ENCODE measurements at regions not wholly inside any gene's neighbourhood (a gene's known extent, or its start where the extent isn't known, plus 50 kb on each side); places are given as distances from the start of the nearest gene placed in this dataset.
"Not testable (repeated sequence)": the region's sequence is repeated elsewhere in the genome, so short reads cannot be mapped to it uniquely, and the experiment has no call there.

DNA sequence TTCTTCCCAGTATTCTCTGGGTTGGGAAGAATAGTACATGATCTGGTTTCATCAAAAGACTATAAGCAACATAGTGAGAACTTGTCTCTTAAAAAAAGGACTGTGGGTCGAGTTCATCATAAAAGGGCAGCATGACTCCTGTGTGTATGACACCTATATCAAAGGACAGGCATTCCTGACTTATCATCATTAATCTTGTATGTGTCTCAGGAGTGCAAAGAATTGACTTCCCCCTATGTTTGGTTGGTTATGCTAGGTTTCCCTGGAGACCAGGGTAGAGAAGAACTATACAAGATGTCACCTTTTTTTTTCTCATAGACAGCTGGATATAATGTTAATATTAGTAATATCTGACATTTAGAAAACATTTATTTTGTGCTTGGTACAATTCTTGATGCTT is 173.1 kb upstream of the ANKRD55 start:
- TF ChIP-seq POLR2A (IDR thresholded peaks at IDR 0.05; ENCODE audit: low read length) (no peak), GATA1 (IDR thresholded peaks at IDR 0.05; ENCODE audit: low read depth, low read length) (no peak)
- DNase-seq, result no peak

DNA sequence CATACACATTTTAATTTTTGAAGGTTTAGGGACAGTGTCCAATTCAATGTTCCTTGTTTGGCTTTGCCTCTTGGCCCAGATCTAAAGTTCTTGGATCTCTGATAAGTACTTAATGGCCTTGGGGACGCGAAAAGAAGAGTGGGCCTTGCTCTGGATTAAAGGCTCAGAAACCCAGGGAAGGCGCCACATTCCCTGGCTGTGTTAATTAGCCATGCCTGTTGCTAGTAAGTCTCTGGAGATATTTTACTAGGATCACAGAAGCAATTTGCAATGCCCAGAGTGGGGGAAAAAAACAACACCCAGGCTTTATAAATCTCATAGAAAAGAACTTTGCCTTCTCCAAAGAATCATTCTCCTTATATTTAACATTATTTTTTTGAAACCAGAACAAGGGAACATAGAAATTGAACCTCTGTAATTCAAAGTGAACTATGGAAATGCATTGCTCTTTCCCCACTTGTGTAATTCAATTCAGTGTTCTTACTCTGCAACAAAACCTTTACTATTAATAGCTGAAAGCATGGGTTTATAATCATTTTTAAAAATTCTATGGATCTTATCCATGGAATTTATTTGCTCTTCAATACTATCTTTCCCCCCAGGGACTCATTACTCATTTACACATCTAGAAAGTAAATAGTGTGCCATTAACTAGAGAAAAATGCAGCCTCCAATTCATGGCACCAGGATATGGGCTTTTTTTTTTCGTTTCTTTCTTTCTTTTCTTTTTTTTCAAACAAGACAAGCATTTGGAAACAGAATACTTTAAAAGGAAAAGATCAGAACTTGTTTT is 172.2 kb upstream of the ANKRD55 start:
- DNase-seq, result no peak

GRCh38 chr5:56402266-56403220 is 169.4 kb upstream of the ANKRD55 start:
- TF ChIP-seq GATA1 (IDR thresholded peaks at IDR 0.05; ENCODE audit: low read depth, low read length) (no peak), POLR2A (IDR thresholded peaks at IDR 0.05; ENCODE audit: low read length) (no peak)
- DNase-seq, result peak; percentile 8 to 52

More for the DNA sequence above, 172.2 kb upstream of the ANKRD55 start:
- TF ChIP-seq POLR2A (IDR thresholded peaks at IDR 0.05; ENCODE audit: low read length) (no peak), GATA1 (IDR thresholded peaks at IDR 0.05; ENCODE audit: low read depth, low read length) (no peak)

DNA sequence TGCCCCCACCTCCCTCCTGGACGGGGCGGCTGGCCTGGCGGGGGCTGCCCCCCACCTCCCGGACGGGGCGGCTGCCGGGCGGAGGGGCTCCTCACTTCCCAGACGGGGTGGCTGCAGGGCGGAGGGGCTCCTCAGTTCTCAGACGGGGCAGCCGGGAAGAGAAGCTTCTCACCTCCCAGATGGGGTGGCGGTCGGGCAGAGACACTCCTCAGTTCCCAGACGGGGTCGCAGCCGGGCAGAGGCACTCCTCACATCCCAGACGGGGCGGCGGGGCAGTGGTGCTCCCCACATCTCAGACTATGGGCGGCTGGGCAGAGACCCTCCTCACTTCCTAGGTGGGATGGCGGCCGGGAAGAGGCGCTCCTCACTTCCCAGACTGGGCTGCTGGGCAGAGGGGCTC is 164.7 kb upstream of the ANKRD55 start:
- DNase-seq, result not testable (repeated sequence)

- DNase-seq, result no peak
- TF ChIP-seq POLR2A (IDR thresholded peaks at IDR 0.05; ENCODE audit: low read length) (no peak), GATA1 (IDR thresholded peaks at IDR 0.05; ENCODE audit: low read depth, low read length) (no peak)
Observed at GRCh38 chr5:56396634-56397033, 163.5 kb upstream of the ANKRD55 start.

- DNase-seq, result no peak
- no peak for TF ChIP-seq GATA1 (IDR thresholded peaks at IDR 0.05; ENCODE audit: low read depth, low read length)
- no peak for TF ChIP-seq POLR2A (IDR thresholded peaks at IDR 0.05; ENCODE audit: low read length)
Observed at GRCh38 chr5:56389261-56389660, 156.1 kb upstream of the ANKRD55 start.

- TF ChIP-seq GATA1 (IDR thresholded peaks at IDR 0.05; ENCODE audit: low read depth, low read length) (no peak), POLR2A (IDR thresholded peaks at IDR 0.05; ENCODE audit: low read length) (no peak)
- DNase-seq, result no peak
Observed at GRCh38 chr5:56388229-56388985, 155.3 kb upstream of the ANKRD55 start.

- TF ChIP-seq GATA1 (IDR thresholded peaks at IDR 0.05; ENCODE audit: low read depth, low read length), result no peak
- TF ChIP-seq POLR2A (IDR thresholded peaks at IDR 0.05; ENCODE audit: low read length), result no peak
- no peak for DNase-seq
Observed at GRCh38 chr5:56386046-56386445, 152.9 kb upstream of the ANKRD55 start.

DNA sequence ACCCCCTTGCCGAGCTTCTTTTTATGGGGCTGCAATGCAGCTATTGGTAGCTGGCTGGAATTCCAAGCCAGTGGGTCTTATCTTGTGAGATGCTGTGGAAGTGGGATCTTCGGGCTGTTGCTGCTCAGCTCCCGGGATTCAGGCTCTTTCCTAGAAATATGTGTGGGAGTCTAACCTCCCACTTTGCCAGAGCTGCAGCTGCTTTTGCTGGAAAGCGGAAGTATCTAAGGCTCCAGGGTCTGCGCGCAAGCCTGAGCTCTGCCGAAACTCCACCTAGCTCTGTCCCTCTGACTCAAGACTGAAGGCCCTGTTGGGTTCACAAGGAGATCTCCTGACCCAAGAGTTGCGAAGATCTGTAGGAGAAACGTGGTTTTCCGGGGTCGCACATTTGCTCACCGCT is 151.1 kb upstream of the ANKRD55 start:
- no peak for DNase-seq
- no peak for TF ChIP-seq POLR2A (IDR thresholded peaks at IDR 0.05; ENCODE audit: low read length)
- no peak for TF ChIP-seq GATA1 (IDR thresholded peaks at IDR 0.05; ENCODE audit: low read depth, low read length)

- TF ChIP-seq GATA1 (IDR thresholded peaks at IDR 0.05; ENCODE audit: low read depth, low read length) (no peak), POLR2A (IDR thresholded peaks at IDR 0.05; ENCODE audit: low read length) (no peak)
- DNase-seq, result no peak
Observed at GRCh38 chr5:56383761-56384160, 150.6 kb upstream of the ANKRD55 start.

GRCh38 chr5:56382896-56383295 is 149.8 kb upstream of the ANKRD55 start:
- no peak for TF ChIP-seq POLR2A (IDR thresholded peaks at IDR 0.05; ENCODE audit: low read length)
- TF ChIP-seq GATA1 (IDR thresholded peaks at IDR 0.05; ENCODE audit: low read depth, low read length), result no peak
- no peak for DNase-seq

DNA sequence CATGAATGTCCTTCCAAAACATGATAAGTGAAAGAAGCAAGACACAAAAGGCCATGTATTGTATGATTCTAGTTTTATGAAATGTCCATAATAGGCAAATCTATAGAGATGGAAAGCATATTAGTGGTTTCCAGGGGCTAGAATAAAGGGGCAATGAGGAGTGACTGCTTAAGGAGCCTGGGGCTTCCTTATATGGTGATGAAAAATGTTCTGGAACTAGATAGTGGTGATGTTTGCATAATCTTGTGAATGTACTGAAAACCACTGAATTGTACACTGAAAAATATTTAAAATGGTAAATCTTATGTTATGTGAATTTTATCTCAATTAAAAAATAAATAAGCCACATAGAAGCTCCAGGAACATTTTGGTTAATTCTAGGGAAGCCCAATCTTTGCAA is 144.4 kb upstream of the ANKRD55 start:
- no peak for DNase-seq
- no peak for TF ChIP-seq GATA1 (IDR thresholded peaks at IDR 0.05; ENCODE audit: low read depth, low read length)
- no peak for TF ChIP-seq POLR2A (IDR thresholded peaks at IDR 0.05; ENCODE audit: low read length)

DNA sequence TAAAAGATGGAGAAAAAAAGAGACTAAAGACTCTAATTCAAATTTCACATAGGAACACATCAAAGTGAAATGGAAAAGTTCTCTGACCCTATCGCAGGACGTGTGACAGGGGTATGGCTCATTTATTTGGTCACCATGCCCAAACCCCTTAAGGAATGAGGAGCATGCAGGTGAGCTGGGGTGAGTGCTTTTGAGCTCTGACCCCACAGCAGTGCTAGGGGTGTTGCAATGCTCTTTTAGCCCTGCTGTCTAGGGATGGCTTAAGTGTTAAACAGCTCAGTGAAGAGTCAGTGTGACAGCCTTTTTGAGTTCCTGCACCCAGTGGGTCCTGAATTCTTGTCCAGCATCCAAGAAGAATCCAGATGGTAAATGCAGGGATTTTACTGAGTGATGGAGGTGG is 143.0 kb upstream of the ANKRD55 start:
- no peak for DNase-seq
- TF ChIP-seq GATA1 (IDR thresholded peaks at IDR 0.05; ENCODE audit: low read depth, low read length) (no peak), POLR2A (IDR thresholded peaks at IDR 0.05; ENCODE audit: low read length) (no peak)

- TF ChIP-seq POLR2A (IDR thresholded peaks at IDR 0.05; ENCODE audit: low read length) (no peak), GATA1 (IDR thresholded peaks at IDR 0.05; ENCODE audit: low read depth, low read length) (no peak)
- DNase-seq, result no peak
Observed at GRCh38 chr5:56375011-56375410, 141.9 kb upstream of the ANKRD55 start.

DNA sequence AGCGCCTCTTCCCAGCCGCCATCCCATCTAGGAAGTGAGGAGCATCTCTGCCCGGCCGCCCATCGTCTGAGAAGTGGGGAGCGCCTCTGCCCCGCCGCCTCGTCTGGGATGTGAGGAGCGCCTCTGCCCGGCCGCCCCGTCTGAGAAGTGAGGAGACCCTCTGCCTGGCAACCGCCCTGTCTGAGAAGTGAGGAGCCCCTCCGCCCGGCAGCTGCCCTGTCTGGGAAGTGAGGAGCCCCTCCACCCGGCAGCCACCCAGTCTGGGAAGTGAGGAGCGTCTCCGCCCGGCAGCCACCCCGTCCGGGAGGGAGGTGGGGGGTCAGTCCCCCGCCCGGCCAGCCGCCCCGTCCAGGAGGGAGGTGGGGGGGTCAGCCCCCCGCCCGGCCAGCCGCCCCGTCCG is 139.4 kb upstream of the ANKRD55 start:
- not testable (repeated sequence) for DNase-seq

Data from erythroblast (primary cell).